ENCODE measurements at regions not wholly inside any gene's neighbourhood (a gene's known extent, or its start where the extent isn't known, plus 50 kb on each side); places are given as distances from the start of the nearest gene placed in this dataset.

DNA sequence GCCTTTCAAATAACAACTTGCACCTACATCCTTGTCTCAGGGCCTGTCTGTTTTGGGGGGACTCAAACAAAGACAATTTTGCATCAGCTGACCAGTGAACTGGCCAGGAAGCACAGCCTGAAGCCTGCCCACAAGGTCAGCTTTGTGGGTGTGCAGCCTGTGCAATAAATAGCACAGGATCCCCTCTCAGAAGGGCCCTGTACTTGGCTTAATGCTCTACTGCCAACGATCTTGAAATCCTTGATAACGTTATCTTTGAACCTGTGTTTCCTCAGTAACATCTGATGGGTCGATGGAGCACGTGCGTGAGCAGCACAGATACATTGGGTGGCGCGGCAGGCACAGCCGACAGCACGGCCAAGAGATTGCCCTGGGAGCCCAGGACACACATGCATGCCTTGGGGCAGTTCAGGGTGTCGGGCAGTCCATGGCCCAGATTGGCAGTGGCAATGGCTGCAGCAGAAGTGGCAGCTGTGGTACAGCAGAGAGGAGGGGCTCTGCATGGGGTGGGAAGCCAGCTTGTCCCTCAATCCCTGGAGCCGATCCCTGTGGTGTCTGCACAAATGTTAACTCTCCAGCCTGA is 58.8 kb upstream of the ATP6AP2 start:
- ChIA-PET POLR2A (no interaction called here), RAD21 (ENCODE audit: unreplicated experiment) (no interaction called here), SMC1A (ENCODE audit: uncharacterized antibody, unreplicated experiment) (no interaction called here), CTCF (interaction anchor here (1.2 kb wide), 1 partner anchor 22 kb away, joined by 3 read pairs; no protein-coding TSS in a partner anchor)
- 43% methylated on average over 11 of the region's 11 CpGs for WGBS (ENCODE audit: insufficient coverage, insufficient replicate concordance, low lambda C conversion rate, missing lambda C conversion rate)
- Histone ChIP-seq H2AFZ (ENCODE audit: control insufficient read depth, low read depth, low read length) (no peak overlapping the region), H3K4me3 (no peak overlapping the region), H3K9me3 (replicated peaks; ENCODE audit: control insufficient read depth, insufficient read depth, low read length) (no peaks in the 10 kb centered on the region; the same call in 1 of the 3 replicates), H3K27me3 (replicated peaks in 1 of 2; ENCODE audit: control insufficient read depth in 2 of 2, insufficient read depth in 2 of 2, low read length in 1 of 2) (no peaks in the 10 kb centered on the region; a peak in 2 of 4 replicates), H3K36me3 (ENCODE audit: control insufficient read depth in 2 of 2, insufficient read depth in 2 of 2, low read length in 1 of 2) (no peaks in the 10 kb centered on the region), H4K20me1 (ENCODE audit: control insufficient read depth, insufficient read depth) (no peaks in the 10 kb centered on the region; the same call in 1 of the 2 replicates), H3K4me2 (ENCODE audit: control insufficient read depth, insufficient read depth) (no peak overlapping the region), H3K79me2 (ENCODE audit: control insufficient read depth, insufficient read depth, low read length) (no peaks in the 10 kb centered on the region), H3K27ac (ENCODE audit: control insufficient read depth, insufficient read depth) (no peak overlapping the region), H3K9ac (ENCODE audit: control insufficient read depth, insufficient read depth, low read length) (no peak overlapping the region), H3K4me1 (ENCODE audit: control insufficient read depth, insufficient read depth, low read length) (no peaks in the 10 kb centered on the region)
- ATAC-seq: no peak
- intact Hi-C loops (cut with micrococcal nuclease; ENCODE audit: unreplicated experiment) (no loop called here), in situ Hi-C loops (cut with MboI) (no loop called here)
- TF ChIP-seq, protein P1, sequence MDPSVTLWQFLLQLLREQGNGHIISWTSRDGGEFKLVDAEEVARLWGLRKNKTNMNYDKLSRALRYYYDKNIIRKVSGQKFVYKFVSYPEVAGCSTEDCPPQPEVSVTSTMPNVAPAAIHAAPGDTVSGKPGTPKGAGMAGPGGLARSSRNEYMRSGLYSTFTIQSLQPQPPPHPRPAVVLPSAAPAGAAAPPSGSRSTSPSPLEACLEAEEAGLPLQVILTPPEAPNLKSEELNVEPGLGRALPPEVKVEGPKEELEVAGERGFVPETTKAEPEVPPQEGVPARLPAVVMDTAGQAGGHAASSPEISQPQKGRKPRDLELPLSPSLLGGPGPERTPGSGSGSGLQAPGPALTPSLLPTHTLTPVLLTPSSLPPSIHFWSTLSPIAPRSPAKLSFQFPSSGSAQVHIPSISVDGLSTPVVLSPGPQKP (IDR thresholded peaks at IDR 0.05; ENCODE audit: low read depth, low read length): no peak
- no peak for TF ChIP-seq WRNIP1 (IDR thresholded peaks at IDR 0.05; ENCODE audit: borderline replicate concordance, low read depth, low read length)
- no peak for TF ChIP-seq NFYA (IDR thresholded peaks at IDR 0.05; ENCODE audit: borderline replicate concordance, low read depth, low read length)
- TF ChIP-seq SP1 (IDR thresholded peaks at IDR 0.05; ENCODE audit: low read depth, low read length): no peak
- TF ChIP-seq CHD1 (IDR thresholded peaks at IDR 0.05; ENCODE audit: low read depth, low read length): no peak
- no TSS peak for BruUV-seq (replicated peaks)
- DNase-seq (ENCODE audit: low read depth, low spot score): no peak
- FAIRE-seq: no peak

DNA sequence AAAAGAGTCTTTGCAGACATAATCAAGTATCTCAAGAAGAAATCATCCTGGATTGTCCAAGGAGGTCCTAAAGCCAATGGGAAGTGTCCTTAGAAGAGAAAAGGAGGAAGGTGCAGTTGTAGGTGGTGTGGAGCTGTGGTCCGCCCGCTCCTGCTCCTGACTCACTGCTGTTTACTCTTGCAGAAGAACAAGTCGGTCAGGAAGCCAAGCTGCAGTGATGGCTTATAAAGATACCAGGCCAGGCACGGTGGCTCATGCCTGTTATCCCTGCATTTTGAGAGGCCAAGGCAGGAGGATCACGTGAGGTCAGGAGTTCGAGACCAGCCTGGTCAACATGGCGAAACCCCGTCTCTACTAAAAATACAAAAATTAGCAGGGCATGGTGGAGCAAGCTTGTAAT is 66.4 kb upstream of the ATP6AP2 start:
- Histone ChIP-seq H3K9me3 (replicated peaks; ENCODE audit: control insufficient read depth, insufficient read depth, low read length) (no peaks in the 10 kb centered on the region; the same call in 2 of the 3 replicates), H3K27me3 (replicated peaks in 1 of 2; ENCODE audit: control insufficient read depth in 2 of 2, insufficient read depth in 2 of 2, low read length in 1 of 2) (no peaks in the 10 kb centered on the region; a peak in 1 of 4 replicates), H3K27ac (ENCODE audit: control insufficient read depth, insufficient read depth) (no peak overlapping the region), H3K4me1 (ENCODE audit: control insufficient read depth, insufficient read depth, low read length) (no peaks in the 10 kb centered on the region), H4K20me1 (ENCODE audit: control insufficient read depth, insufficient read depth) (no peaks in the 10 kb centered on the region), H3K9ac (ENCODE audit: control insufficient read depth, insufficient read depth, low read length) (no peak overlapping the region), H2AFZ (ENCODE audit: control insufficient read depth, low read depth, low read length) (no peak overlapping the region), H3K36me3 (ENCODE audit: control insufficient read depth in 2 of 2, insufficient read depth in 2 of 2, low read length in 1 of 2) (no peaks in the 10 kb centered on the region), H3K79me2 (ENCODE audit: control insufficient read depth, insufficient read depth, low read length) (no peaks in the 10 kb centered on the region), H3K4me3 (no peak overlapping the region), H3K4me2 (ENCODE audit: control insufficient read depth, insufficient read depth) (no peak overlapping the region)
- ChIA-PET SMC1A (ENCODE audit: uncharacterized antibody, unreplicated experiment) (no interaction called here), POLR2A (no interaction called here), CTCF (no interaction called here), RAD21 (ENCODE audit: unreplicated experiment) (no interaction called here)
- no peak for TF ChIP-seq BACH1 (IDR thresholded peaks at IDR 0.05; ENCODE audit: borderline replicate concordance)
- no peak for TF ChIP-seq TCF7 (IDR thresholded peaks at IDR 0.05; ENCODE audit: borderline replicate concordance)
- TF ChIP-seq NRF1 (conservative IDR thresholded peaks at IDR 0.05; ENCODE audit: low read depth, low read length): no peak
- TF ChIP-seq FOXK2 (IDR thresholded peaks at IDR 0.05): no peak
- no peak for TF ChIP-seq NBN (IDR thresholded peaks at IDR 0.05)
- TF ChIP-seq, protein P2, sequence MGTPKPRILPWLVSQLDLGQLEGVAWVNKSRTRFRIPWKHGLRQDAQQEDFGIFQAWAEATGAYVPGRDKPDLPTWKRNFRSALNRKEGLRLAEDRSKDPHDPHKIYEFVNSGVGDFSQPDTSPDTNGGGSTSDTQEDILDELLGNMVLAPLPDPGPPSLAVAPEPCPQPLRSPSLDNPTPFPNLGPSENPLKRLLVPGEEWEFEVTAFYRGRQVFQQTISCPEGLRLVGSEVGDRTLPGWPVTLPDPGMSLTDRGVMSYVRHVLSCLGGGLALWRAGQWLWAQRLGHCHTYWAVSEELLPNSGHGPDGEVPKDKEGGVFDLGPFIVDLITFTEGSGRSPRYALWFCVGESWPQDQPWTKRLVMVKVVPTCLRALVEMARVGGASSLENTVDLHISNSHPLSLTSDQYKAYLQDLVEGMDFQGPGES (IDR thresholded peaks at IDR 0.05): no peak
- TF ChIP-seq CHD4 (IDR thresholded peaks at IDR 0.05): no peak
- no peak for TF ChIP-seq JUNB (IDR thresholded peaks at IDR 0.05)
- TF ChIP-seq TCF3 (IDR thresholded peaks at IDR 0.05; ENCODE audit: borderline replicate concordance, insufficient read depth, low read depth, low read length): no peak
- no peak for TF ChIP-seq ATF7 (IDR thresholded peaks at IDR 0.05; ENCODE audit: low read depth)
- no peak for TF ChIP-seq IRF5 (IDR thresholded peaks at IDR 0.05; ENCODE audit: borderline replicate concordance)
- no peak for ATAC-seq
- no TSS peak for BruUV-seq (replicated peaks)
- no peak for FAIRE-seq
- WGBS (ENCODE audit: insufficient coverage, insufficient replicate concordance, low lambda C conversion rate, missing lambda C conversion rate): 53% methylated on average over 8 of the region's 8 CpGs
- intact Hi-C loops (cut with micrococcal nuclease; ENCODE audit: unreplicated experiment) (no loop called here), in situ Hi-C loops (cut with MboI) (no loop called here)
- DNase-seq (ENCODE audit: low read depth, low spot score): no peak
